ENCODE measurements at regions not wholly inside any gene's neighbourhood (a gene's known extent, or its start where the extent isn't known, plus 50 kb on each side); places are given as distances from the start of the nearest gene placed in this dataset.
"Not testable (repeated sequence)": the region's sequence is repeated elsewhere in the genome, so short reads cannot be mapped to it uniquely, and the experiment has no call there.

DNA sequence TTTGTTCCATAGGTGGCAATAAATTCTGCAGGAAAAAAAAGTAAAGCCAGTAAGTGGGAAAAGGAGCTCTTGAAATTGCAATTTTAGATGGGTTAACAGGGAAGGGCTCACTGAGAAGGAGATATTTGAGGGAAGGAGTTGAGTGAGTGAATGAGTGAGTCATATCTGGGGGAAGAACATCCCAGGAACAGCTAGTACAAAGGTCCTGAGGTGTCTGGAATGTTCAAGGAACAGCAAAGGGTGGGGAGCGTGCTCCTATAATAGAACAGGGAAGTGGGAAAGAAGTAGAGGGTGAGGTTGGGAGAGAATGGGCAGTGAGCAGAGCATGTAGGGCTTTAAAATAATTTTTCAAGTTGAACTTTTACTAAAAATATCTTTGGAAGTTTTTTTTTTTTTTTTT lies 68.0 kb upstream of the PSME4 start:
- no peak for DNase-seq (ENCODE audit: low spot score)

DNA sequence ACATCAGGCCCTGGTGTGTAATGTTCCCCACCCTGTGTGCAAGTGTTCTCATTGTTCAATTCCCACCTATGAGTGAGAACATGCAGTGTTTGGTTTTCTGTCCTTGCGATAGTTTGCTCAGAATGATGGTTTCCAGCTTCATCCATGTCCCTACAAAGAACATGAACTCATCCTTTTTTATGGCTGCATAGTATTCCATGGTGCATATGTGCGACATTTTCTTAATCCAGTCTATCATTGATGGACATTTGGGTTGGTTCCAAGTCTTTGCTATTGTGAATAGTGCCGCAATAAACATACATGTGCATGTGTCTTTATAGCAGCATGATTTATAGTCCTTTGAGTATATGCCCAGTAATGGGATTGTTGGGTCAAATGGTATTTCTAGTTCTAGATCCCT lies 60.5 kb upstream of the PSME4 start:
- DNase-seq (ENCODE audit: low spot score) = not testable (repeated sequence)

DNA sequence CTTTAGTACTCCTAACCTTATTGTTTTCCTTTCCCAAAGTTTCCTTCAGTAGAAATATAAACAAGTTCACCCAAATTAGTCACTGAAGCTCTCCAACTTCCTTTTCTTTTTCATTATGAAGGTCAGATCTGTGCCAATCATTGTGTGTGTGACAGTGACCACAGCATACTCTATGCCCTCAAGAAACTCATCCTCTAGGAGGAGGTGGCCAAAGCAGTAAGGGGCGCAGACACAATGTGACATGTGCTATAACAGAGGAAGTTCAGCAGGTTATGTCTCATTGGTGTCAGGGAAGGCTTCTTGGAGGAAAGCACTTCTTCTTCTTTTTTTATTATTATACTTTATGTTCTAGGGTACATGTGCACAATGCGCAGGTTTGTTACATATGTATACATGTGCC lies 60.0 kb upstream of the PSME4 start:
- no peak for DNase-seq (ENCODE audit: low spot score)

DNA sequence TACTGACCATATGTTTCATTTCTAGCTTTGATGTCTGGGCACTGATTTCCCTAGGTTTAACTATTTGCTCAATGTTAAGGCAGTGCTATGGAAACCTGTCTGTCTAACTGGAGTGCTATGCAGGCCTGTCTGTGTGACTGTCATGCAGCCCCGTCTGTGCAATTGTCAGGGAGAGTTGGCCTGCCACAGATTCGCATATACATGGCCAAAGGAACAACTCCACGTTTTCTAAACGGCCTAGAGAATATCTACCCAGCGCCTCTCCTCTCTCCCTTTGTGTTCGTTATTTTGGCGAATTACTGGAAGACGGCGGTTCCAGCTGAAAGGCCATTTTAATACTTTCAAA lies 59.6 kb upstream of the PSME4 start:
- no peak for DNase-seq (ENCODE audit: low spot score)

DNA sequence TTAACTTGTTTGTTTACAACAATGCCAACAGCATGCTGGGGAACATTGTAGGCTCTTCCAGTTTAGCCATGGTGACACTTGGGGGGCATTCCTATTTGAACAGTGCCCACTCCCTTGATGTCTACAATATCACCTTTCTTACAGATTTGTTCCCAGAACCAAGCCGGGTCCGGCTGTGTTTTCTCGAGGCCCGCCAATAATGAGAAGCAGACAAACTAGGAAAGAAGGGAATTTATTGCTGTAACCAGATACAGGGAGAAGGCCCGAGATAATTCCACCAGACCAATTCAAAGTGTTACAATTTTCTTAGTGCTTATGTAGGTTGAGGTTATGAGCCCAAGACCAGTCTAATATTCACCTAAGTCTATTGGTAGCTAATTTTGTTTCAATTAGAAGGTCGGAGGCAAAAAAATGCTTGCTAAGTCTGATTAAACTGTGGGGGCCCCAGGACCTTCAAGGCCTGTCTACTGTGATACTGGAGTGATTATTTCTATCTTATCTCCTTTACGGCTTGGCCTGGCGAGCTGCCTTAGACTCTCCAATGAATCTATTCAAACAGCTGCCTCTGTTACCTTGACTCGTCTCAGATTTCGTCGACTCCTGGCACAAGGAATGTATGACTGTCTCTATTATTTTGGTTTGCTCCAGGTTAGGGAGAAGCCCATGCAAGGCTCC lies 59.1 kb upstream of the PSME4 start:
- no peak for DNase-seq (ENCODE audit: low spot score)

DNA sequence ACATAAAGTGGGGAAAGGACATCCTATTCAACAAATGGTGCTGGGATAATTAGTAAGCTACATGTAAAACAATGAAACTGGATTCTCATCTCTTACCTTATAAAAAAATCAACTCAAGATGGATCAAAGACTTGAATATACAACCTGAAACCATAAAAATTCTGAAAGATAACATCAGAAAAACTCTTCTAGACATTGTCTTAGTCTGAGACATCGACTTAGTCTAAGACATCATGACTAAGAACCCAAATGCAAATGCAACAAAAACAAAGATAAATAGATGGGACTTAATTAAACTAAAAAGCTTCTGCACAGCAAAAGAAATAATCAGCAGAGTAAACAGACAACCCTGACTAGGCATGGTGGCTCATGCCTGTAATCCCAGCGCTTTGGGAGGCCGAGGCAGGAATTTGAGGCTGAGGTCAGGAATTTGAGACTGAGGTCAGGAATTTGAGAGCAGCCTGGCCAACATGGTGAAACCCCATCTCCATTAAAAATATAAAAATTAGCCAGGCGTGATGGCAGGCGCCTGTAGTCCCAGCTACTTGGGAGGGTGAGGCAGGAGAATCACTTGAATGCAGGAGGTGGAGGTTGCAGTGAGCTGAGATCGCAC lies 54.8 kb upstream of the PSME4 start:
- DNase-seq (ENCODE audit: low spot score) = not testable (repeated sequence)

DNA sequence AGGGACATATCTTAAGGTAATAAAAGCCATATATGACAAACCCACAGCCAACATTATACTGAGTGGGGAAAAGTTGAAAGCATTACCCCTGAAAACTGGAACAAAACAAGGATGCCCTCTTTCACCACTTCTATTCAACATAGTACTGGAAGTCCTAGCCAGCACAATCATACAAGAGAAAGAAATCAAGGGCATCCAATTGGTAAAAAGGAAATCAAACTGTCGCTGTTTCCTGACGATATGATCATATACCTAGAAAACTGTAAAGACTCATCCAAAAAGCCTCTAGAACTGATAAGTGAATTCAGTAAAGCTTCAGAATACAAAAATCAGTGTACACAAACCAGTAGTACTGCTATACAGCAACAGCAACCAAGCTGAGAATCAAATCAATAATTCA lies 53.8 kb upstream of the PSME4 start:
- no peak for DNase-seq (ENCODE audit: low spot score)

DNA sequence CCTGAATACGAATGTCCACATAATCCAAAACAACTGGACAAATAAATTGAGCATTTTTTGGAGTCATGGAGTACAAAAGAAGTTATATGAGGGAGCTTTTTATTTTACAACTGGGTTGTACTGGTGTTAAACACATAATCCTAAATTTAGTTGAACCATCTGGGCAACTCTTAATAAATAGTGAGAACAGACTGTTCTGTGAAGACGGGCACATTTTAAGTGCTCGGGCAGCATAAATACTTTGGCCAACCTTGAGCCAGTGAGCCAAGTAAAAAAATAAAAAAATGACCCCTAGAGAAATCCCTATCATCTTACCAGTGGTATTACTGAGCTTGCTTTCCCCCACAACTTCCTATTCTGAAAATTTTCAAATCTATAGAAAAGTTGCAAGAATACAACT lies 50.9 kb upstream of the PSME4 start:
- no peak for DNase-seq (ENCODE audit: low spot score)

DNA sequence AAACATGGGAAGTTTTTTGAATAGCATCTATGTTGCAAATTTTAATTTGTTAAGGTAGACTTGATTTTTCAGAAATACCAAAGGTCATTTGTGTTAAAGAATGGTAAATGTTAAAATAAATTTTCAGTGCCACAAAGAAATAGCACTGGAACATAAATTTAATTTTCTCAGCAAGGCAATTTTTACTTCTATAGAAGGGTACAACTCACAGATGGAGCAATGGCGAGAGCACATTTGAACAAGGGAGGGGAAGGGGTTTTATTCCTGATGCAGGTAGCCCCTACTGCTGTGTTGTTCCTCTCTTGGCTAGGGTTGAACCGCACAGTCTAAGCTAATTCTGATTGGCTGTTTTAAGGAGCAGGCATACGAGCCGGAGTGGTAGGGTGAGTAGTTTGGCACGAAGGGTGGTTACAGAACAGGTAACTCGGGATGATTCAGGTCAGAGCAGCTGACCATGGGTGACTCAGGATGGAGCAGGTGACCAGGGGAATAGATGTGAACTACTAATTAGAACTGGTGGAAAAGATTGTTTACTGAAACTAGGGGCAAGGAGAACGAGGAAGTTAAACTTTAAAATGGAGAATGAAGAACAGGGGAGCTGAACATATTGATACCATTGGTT lies 50.1 kb upstream of the PSME4 start:
- no peak for DNase-seq (ENCODE audit: low spot score)
